ENCODE measurements at regions not wholly inside any gene's neighbourhood (a gene's known extent, or its start where the extent isn't known, plus 50 kb on each side); places are given as distances from the start of the nearest gene placed in this dataset.

DNA sequence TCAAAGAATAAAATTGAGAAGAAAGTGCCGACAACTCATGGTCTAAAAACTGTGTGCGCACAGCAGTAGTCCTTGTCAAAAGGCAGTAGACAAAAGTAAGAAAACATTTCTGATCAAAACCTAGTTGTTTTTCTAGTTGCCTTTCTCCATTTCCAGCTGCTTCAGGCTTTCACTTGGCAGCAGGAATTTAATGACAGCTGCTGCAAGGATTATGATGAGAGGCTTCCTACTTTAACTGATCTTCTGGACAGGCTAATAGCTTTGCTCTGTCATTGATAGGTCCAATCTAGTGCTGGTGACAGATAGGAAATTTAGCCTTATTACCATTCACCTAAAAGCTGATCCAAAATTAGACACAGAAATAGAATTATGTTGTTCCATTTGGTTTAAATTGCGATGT is 110.7 kb upstream of the SEMA3C start:
- Histone ChIP-seq H3K4me1 (ENCODE audit: insufficient read depth, low read length) (no peaks in the 10 kb centered on the region), H3K27me3 (ENCODE audit: control insufficient read depth in 1 of 2, insufficient read depth in 2 of 2, low read length in 2 of 2) (no peaks in the 10 kb centered on the region), H3K9me3 (ENCODE audit: control insufficient read depth in 1 of 2, insufficient read depth in 1 of 2, low read length in 2 of 2) (peaks cover 0 to 4% of the 10 kb centered on the region in 2 experiments), H3K4me3 (ENCODE audit: low read length) (no peak overlapping the region), H3K27ac (ENCODE audit: low read depth in 1 of 2, low read length in 2 of 2) (no peak overlapping the region), H3K36me3 (ENCODE audit: insufficient read depth, low read length) (no peaks in the 10 kb centered on the region)
- DNase-seq (no peak), ATAC-seq (ENCODE audit: poor library complexity) (no peak)
- Mint-ChIP-seq H3K27ac (no peak overlapping the region), H3K27me3 (no peaks in the 10 kb centered on the region), H3K9me3 (peaks cover 3% of the 10 kb centered on the region), H3K36me3 (ENCODE audit: low read depth) (no peaks in the 10 kb centered on the region), H3K4me3 (no peak overlapping the region), H3K4me1 (ENCODE audit: low read depth) (no peaks in the 10 kb centered on the region)
- ChIA-PET POLR2A (no interaction called here), CTCF (no interaction called here)
- TF ChIP-seq, protein P1, sequence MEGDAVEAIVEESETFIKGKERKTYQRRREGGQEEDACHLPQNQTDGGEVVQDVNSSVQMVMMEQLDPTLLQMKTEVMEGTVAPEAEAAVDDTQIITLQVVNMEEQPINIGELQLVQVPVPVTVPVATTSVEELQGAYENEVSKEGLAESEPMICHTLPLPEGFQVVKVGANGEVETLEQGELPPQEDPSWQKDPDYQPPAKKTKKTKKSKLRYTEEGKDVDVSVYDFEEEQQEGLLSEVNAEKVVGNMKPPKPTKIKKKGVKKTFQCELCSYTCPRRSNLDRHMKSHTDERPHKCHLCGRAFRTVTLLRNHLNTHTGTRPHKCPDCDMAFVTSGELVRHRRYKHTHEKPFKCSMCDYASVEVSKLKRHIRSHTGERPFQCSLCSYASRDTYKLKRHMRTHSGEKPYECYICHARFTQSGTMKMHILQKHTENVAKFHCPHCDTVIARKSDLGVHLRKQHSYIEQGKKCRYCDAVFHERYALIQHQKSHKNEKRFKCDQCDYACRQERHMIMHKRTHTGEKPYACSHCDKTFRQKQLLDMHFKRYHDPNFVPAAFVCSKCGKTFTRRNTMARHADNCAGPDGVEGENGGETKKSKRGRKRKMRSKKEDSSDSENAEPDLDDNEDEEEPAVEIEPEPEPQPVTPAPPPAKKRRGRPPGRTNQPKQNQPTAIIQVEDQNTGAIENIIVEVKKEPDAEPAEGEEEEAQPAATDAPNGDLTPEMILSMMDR (IDR thresholded peaks at IDR 0.05) = no peak
- intact Hi-C loops (cut with DNase I, micrococcal nuclease) = no loop called here

DNA sequence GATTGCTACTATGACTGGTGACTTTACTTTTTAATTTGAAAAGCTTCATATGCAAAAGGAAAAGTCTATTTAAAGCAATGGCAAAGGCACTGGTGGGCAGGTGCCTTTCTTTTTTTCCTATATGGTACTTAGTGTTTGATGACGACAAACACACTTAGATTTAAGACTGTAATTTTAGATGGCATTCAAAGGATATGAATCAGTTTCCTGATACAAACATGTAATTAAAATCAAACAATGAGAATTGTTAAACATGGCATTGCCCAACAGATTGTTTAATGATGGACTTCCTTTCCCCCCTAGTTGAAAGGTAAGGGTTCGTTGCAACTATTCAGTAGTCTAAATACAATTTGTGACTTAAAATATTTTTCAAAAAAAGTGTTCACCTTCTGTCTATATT is 106.5 kb upstream of the SEMA3C start:
- no peaks in the 10 kb centered on the region for H3K4me1 Mint-ChIP-seq (ENCODE audit: low read depth)
- Histone ChIP-seq H3K27me3 (ENCODE audit: control insufficient read depth in 1 of 2, insufficient read depth in 2 of 2, low read length in 2 of 2) (no peaks in the 10 kb centered on the region), H3K4me3 (ENCODE audit: low read length) (no peak overlapping the region), H3K9me3 (ENCODE audit: control insufficient read depth in 1 of 2, insufficient read depth in 1 of 2, low read length in 2 of 2) (peaks cover 0 to 11% of the 10 kb centered on the region in 2 experiments), H3K36me3 (ENCODE audit: insufficient read depth, low read length) (no peaks in the 10 kb centered on the region), H3K27ac (ENCODE audit: low read depth in 1 of 2, low read length in 2 of 2) (no peak overlapping the region), H3K4me1 (ENCODE audit: insufficient read depth, low read length) (no peaks in the 10 kb centered on the region)
- ChIA-PET CTCF (interaction anchor here (1.3 kb wide), 1 partner anchor 12 kb away, joined by 3 read pairs; no protein-coding TSS in a partner anchor), POLR2A (no interaction called here)
- H3K36me3 Mint-ChIP-seq (ENCODE audit: low read depth) = no peaks in the 10 kb centered on the region
- no peak overlapping the region for H3K27ac Mint-ChIP-seq
- H3K4me3 Mint-ChIP-seq = no peak overlapping the region
- H3K9me3 Mint-ChIP-seq = peaks cover 5% of the 10 kb centered on the region
- no peak for DNase-seq
- no peak for ATAC-seq (ENCODE audit: poor library complexity)
- H3K27me3 Mint-ChIP-seq = no peaks in the 10 kb centered on the region
- TF ChIP-seq, protein P1 (IDR thresholded peaks at IDR 0.05) = no peak
- intact Hi-C loops (cut with DNase I, micrococcal nuclease) = no loop called here

- H3K36me3 Mint-ChIP-seq (ENCODE audit: low read depth) = no peaks in the 10 kb centered on the region
- ATAC-seq (ENCODE audit: poor library complexity) = no peak
- H3K27ac ChIP-seq (ENCODE audit: low read depth in 1 of 2, low read length in 2 of 2) = no peak overlapping the region
- peaks cover 5% of the 10 kb centered on the region for H3K9me3 Mint-ChIP-seq
- POLR2A ChIA-PET = no interaction called here
- H3K4me1 ChIP-seq (ENCODE audit: insufficient read depth, low read length) = no peaks in the 10 kb centered on the region
- no peak for DNase-seq
- no peak overlapping the region for H3K4me3 ChIP-seq (ENCODE audit: low read length)
- CTCF ChIA-PET = no interaction called here
- TF ChIP-seq, protein P1 (IDR thresholded peaks at IDR 0.05) = no peak
- no peak overlapping the region for H3K27ac Mint-ChIP-seq
- H3K36me3 ChIP-seq (ENCODE audit: insufficient read depth, low read length) = no peaks in the 10 kb centered on the region
- no peaks in the 10 kb centered on the region for H3K27me3 ChIP-seq (ENCODE audit: control insufficient read depth in 1 of 2, insufficient read depth in 2 of 2, low read length in 2 of 2)
- H3K27me3 Mint-ChIP-seq = no peaks in the 10 kb centered on the region
- H3K4me3 Mint-ChIP-seq = no peak overlapping the region
- no peaks in the 10 kb centered on the region for H3K4me1 Mint-ChIP-seq (ENCODE audit: low read depth)
- H3K9me3 ChIP-seq (ENCODE audit: control insufficient read depth in 1 of 2, insufficient read depth in 1 of 2, low read length in 2 of 2) = peaks cover 0 to 12% of the 10 kb centered on the region in 2 experiments
- intact Hi-C loops (cut with DNase I, micrococcal nuclease) = no loop called here
These were observed 96.1 kb upstream of the SEMA3C start for GRCh38 chr7:81014908-81015307.
